ENCODE measurements at regions not wholly inside any gene's neighbourhood (a gene's known extent, or its start where the extent isn't known, plus 50 kb on each side); places are given as distances from the start of the nearest gene placed in this dataset.

DNA sequence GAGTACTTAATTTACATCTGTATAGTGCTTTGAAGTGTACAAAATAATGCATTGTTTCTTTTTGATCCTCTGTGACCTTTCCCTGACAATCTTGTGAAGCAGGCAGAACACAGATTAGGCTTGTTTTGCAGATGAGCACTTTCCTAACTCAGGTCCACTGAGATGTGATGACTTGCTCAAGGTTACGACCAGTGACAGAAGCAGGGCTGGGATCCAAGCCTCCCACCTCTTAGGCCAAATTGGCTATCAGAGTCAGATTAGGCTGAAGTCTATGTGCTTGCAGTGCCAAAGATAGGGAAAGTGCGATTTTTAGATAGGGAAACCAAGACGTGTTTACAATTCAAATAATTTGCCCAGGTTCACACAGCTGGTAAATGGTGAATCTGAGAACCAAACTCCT lies 147.3 kb downstream of the OMA1 start:
- no peak for DNase-seq (ENCODE audit: low read depth in 1 of 2, low spot score in 1 of 2)
- in situ Hi-C loops (cut with HindIII; ENCODE audit: low pct_unique_long_range_greater_than_20kb, low sequenced_read_pairs), result no loop called here
- TF ChIP-seq JUND (IDR thresholded peaks at IDR 0.05; ENCODE audit: low read depth), result no peak

- in situ Hi-C loops (cut with HindIII; ENCODE audit: low pct_unique_long_range_greater_than_20kb, low sequenced_read_pairs), result no loop called here
- TF ChIP-seq JUND (IDR thresholded peaks at IDR 0.05; ENCODE audit: low read depth), result no peak
- no peak for DNase-seq (ENCODE audit: low read depth in 1 of 2, low spot score in 1 of 2)
Measured at GRCh38 chr1:58398714-58399113, 147.8 kb downstream of the OMA1 start.

DNA sequence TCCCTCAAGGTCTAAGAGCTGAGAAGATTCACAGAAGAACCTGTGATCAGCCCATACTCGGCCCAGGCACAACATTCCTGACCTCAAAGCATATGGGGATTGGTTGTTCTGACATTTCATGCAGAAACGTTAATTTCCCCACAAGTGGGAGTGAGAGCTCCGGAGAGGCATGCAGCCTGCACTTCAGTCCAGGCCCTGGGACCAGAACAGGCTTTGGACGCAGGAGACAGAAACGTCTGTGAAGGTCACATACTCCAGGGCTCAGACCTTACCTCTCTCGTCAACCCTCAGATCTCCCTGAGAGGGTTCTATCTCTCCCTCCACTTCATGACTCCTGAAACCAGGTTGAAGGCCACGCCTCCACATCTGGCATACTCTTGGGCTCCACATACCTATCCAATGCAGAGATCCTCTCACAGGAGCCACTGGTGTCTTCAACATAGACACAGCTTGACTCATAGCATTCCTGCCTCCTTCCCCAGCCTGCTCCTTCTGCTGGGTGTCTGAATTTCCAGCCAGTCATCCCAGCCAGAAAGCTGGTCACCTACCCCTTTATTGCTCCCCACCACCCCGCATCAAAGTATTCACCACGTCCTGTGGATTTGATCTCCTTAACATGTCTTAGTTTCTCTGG lies 149.2 kb downstream of the OMA1 start:
- DNase-seq (ENCODE audit: low read depth in 1 of 2, low spot score in 1 of 2), result no peak
- in situ Hi-C loops (cut with HindIII; ENCODE audit: low pct_unique_long_range_greater_than_20kb, low sequenced_read_pairs), result no loop called here
- no peak for TF ChIP-seq JUND (IDR thresholded peaks at IDR 0.05; ENCODE audit: low read depth)

GRCh38 chr1:58396150-58396549 lies 150.4 kb downstream of the OMA1 start:
- no peak for TF ChIP-seq JUND (IDR thresholded peaks at IDR 0.05; ENCODE audit: low read depth)
- in situ Hi-C loops (cut with HindIII; ENCODE audit: low pct_unique_long_range_greater_than_20kb, low sequenced_read_pairs), result no loop called here
- DNase-seq (ENCODE audit: low read depth in 1 of 2, low spot score in 1 of 2), result no peak

DNA sequence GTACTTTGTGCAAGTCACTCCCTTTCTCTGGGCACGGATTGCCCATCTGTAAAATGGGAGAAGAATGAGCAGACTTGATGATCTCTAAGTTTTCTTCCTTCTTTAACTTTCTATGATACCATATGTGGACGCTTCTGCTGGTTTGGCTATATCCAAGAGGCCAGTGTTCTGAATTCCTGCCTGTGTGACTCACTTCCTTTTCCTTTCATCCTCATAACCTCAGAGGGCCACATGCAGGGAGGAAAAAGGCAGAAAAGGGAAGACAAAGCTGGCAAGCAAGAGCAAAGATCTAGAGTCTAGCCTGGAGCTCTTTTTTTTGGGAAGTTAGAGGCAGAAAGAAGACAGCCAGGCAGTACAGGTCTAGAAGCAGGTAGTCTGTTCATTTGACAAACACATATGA lies 151.2 kb downstream of the OMA1 start:
- in situ Hi-C loops (cut with HindIII; ENCODE audit: low pct_unique_long_range_greater_than_20kb, low sequenced_read_pairs), result no loop called here

GRCh38 chr1:58392083-58392482 lies 154.4 kb downstream of the OMA1 start:
- in situ Hi-C loops (cut with HindIII; ENCODE audit: low pct_unique_long_range_greater_than_20kb, low sequenced_read_pairs), result no loop called here
- TF ChIP-seq JUND (IDR thresholded peaks at IDR 0.05; ENCODE audit: low read depth), result no peak
- DNase-seq (ENCODE audit: low read depth in 1 of 2, low spot score in 1 of 2), result no peak

More for the DNA sequence above, 151.2 kb downstream of the OMA1 start:
- no peak for DNase-seq (ENCODE audit: low read depth in 1 of 2, low spot score in 1 of 2)
- no peak for TF ChIP-seq JUND (IDR thresholded peaks at IDR 0.05; ENCODE audit: low read depth)

DNA sequence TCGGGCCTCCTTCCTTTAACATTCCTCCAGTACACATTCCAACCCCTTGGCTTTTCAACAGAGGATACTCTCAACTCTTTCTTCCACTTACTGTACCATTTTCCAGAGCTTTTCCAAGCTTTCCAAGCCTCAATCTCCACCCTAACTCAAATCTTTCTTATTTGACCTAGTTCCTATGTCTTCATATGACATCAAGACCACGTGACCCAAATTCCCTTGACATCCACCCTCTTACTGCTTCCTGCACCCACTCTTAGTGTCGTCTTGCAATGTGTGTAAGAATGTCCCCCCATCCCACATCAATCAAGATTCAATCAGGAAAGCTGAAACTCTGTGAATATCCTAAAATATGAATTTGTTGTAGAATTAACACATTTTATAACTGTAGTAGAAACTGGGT lies 155.0 kb downstream of the OMA1 start:
- TF ChIP-seq JUND (IDR thresholded peaks at IDR 0.05; ENCODE audit: low read depth), result no peak
- no peak for DNase-seq (ENCODE audit: low read depth in 1 of 2, low spot score in 1 of 2)
- in situ Hi-C loops (cut with HindIII; ENCODE audit: low pct_unique_long_range_greater_than_20kb, low sequenced_read_pairs), result no loop called here

- TF ChIP-seq JUND (IDR thresholded peaks at IDR 0.05; ENCODE audit: low read depth), result no peak
- DNase-seq (ENCODE audit: low read depth in 1 of 2, low spot score in 1 of 2), result no peak
- in situ Hi-C loops (cut with HindIII; ENCODE audit: low pct_unique_long_range_greater_than_20kb, low sequenced_read_pairs), result no loop called here
Measured at GRCh38 chr1:58391056-58391455, 155.5 kb downstream of the OMA1 start.

- TF ChIP-seq JUND (IDR thresholded peaks at IDR 0.05; ENCODE audit: low read depth), result no peak
- DNase-seq (ENCODE audit: low read depth in 1 of 2, low spot score in 1 of 2), result no peak
- in situ Hi-C loops (cut with HindIII; ENCODE audit: low pct_unique_long_range_greater_than_20kb, low sequenced_read_pairs), result no loop called here
Measured at GRCh38 chr1:58390091-58390490, 156.4 kb downstream of the OMA1 start.

DNA sequence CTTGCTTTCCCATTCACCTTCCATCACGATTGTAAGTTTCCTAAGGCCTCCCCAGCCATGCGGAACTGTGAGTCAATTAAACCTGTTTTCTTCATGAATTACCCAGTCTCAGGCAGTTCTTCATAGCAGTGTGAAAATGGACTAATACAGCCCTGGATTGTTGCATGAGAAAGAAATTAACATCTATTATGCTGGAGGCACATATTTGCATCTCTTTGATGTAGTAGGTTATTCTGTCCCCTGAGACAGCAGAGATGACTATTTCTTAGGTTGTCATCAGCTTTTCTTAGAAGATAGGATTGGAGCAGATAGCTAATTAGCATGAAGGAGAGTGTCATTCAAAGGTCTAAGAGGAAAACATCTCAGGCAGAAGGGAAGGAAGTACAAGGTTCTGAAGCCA lies 166.2 kb downstream of the OMA1 start:
- in situ Hi-C loops (cut with HindIII; ENCODE audit: low pct_unique_long_range_greater_than_20kb, low sequenced_read_pairs), result no loop called here
- no peak for DNase-seq (ENCODE audit: low read depth in 1 of 2, low spot score in 1 of 2)
- no peak for TF ChIP-seq JUND (IDR thresholded peaks at IDR 0.05; ENCODE audit: low read depth)

DNA sequence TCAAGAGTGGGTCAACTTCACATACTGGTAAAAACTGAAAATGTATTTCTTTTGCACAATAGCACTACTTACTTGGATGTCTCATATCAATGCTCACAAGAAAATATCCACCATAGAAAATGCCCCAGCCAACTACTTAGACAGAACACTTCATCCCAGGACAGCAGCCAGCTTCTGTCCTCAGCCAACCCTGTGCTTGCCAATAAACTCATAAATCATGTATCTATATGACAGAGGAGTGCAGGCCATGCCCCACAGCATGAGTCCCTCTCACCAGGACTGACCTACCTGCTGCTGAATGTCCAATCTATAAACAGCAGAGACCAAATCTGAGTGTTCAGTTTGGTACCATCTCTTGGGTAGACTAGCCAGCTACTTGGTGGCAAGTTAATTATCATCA lies 179.3 kb downstream of the OMA1 start:
- in situ Hi-C loops (cut with HindIII; ENCODE audit: low pct_unique_long_range_greater_than_20kb, low sequenced_read_pairs), result no loop called here

GRCh38 chr1:58365328-58365727 lies 181.2 kb downstream of the OMA1 start:
- in situ Hi-C loops (cut with HindIII; ENCODE audit: low pct_unique_long_range_greater_than_20kb, low sequenced_read_pairs), result no loop called here
- DNase-seq (ENCODE audit: low read depth in 1 of 2, low spot score in 1 of 2), result no peak
- no peak for TF ChIP-seq JUND (IDR thresholded peaks at IDR 0.05; ENCODE audit: low read depth)

More for the DNA sequence above, 179.3 kb downstream of the OMA1 start:
- no peak for DNase-seq (ENCODE audit: low read depth in 1 of 2, low spot score in 1 of 2)
- no peak for TF ChIP-seq JUND (IDR thresholded peaks at IDR 0.05; ENCODE audit: low read depth)

GRCh38 chr1:58363585-58363984 lies 182.9 kb downstream of the OMA1 start:
- TF ChIP-seq JUND (IDR thresholded peaks at IDR 0.05; ENCODE audit: low read depth), result no peak
- no peak for DNase-seq (ENCODE audit: low read depth in 1 of 2, low spot score in 1 of 2)
- in situ Hi-C loops (cut with HindIII; ENCODE audit: low pct_unique_long_range_greater_than_20kb, low sequenced_read_pairs), result no loop called here

- in situ Hi-C loops (cut with HindIII; ENCODE audit: low pct_unique_long_range_greater_than_20kb, low sequenced_read_pairs), result no loop called here
- no peak for TF ChIP-seq JUND (IDR thresholded peaks at IDR 0.05; ENCODE audit: low read depth)
- DNase-seq (ENCODE audit: low read depth in 1 of 2, low spot score in 1 of 2), result no peak
Measured at GRCh38 chr1:58361134-58361533, 185.4 kb downstream of the OMA1 start.
